ENCODE measurements at regions not wholly inside any gene's neighbourhood (a gene's known extent, or its start where the extent isn't known, plus 50 kb on each side); places are given as distances from the start of the nearest gene placed in this dataset.

DNA sequence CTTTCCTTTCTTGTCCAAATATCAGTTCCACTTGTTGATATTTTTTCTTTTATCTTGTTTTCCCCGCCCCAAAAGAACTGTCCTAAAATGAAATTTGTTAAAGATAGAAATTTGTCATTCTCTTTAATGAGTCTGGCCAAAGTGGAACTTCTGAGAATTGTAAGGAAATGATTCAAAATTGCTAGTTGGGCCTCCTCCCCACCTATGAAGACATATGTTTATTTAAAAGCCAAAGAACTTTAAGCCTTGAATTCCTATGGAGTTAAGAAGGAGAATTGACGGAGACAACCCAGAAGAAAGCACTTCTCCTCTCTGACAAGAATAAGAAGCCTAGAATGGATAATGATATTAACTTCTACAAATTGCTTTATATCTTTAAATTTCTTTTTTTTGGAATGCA, 59.1 kb upstream of the ALDH1A1 start:
- in situ Hi-C loops (cut with HindIII; ENCODE audit: low pct_unique_long_range_greater_than_20kb, low sequenced_read_pairs): no loop called here
- TF ChIP-seq, protein P1, sequence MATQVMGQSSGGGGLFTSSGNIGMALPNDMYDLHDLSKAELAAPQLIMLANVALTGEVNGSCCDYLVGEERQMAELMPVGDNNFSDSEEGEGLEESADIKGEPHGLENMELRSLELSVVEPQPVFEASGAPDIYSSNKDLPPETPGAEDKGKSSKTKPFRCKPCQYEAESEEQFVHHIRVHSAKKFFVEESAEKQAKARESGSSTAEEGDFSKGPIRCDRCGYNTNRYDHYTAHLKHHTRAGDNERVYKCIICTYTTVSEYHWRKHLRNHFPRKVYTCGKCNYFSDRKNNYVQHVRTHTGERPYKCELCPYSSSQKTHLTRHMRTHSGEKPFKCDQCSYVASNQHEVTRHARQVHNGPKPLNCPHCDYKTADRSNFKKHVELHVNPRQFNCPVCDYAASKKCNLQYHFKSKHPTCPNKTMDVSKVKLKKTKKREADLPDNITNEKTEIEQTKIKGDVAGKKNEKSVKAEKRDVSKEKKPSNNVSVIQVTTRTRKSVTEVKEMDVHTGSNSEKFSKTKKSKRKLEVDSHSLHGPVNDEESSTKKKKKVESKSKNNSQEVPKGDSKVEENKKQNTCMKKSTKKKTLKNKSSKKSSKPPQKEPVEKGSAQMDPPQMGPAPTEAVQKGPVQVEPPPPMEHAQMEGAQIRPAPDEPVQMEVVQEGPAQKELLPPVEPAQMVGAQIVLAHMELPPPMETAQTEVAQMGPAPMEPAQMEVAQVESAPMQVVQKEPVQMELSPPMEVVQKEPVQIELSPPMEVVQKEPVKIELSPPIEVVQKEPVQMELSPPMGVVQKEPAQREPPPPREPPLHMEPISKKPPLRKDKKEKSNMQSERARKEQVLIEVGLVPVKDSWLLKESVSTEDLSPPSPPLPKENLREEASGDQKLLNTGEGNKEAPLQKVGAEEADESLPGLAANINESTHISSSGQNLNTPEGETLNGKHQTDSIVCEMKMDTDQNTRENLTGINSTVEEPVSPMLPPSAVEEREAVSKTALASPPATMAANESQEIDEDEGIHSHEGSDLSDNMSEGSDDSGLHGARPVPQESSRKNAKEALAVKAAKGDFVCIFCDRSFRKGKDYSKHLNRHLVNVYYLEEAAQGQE (IDR thresholded peaks at IDR 0.05; ENCODE audit: insufficient read depth in 1 of 2, low read depth in 2 of 2, low read length in 1 of 2): no peak
- TF ChIP-seq TCF7L2 (IDR thresholded peaks at IDR 0.05; ENCODE audit: low read depth, low read length) (no peak), SIN3A (IDR thresholded peaks at IDR 0.05; ENCODE audit: borderline replicate concordance, insufficient read depth, low read depth, low read length) (no peak), POLR2AphosphoS5 (IDR thresholded peaks at IDR 0.05; ENCODE audit: low read depth, low read length) (no peak), CTCF (IDR thresholded peaks at IDR 0.05) (no peak)
- BruUV-seq (replicated peaks): no TSS peak
- H3K36me3 ChIP-seq (ENCODE audit: control insufficient read depth, insufficient read depth, low read length): no peaks in the 10 kb centered on the region
- no peaks in the 10 kb centered on the region for H3K27me3 ChIP-seq (ENCODE audit: control insufficient read depth, insufficient read depth, low read length)
- no peak for ATAC-seq
- no peak overlapping the region for H3K27ac ChIP-seq (ENCODE audit: low read length)
- CTCF ChIA-PET: no interaction called here
- H3K4me1 ChIP-seq (ENCODE audit: control insufficient read depth, insufficient read depth, low read length): no peaks in the 10 kb centered on the region
- intact Hi-C loops (cut with micrococcal nuclease; ENCODE audit: unreplicated experiment): no loop called here
- DNase-seq (ENCODE audit: low read depth, low spot score): no peak
- POLR2A ChIA-PET: no interaction called here
- H3K4me3 ChIP-seq (ENCODE audit: low read depth in 2 of 2, low read length in 2 of 2): no peak overlapping the region
- no peaks in the 10 kb centered on the region for H3K9me3 ChIP-seq (ENCODE audit: control insufficient read depth, insufficient read depth, low read depth, low read length)

DNA sequence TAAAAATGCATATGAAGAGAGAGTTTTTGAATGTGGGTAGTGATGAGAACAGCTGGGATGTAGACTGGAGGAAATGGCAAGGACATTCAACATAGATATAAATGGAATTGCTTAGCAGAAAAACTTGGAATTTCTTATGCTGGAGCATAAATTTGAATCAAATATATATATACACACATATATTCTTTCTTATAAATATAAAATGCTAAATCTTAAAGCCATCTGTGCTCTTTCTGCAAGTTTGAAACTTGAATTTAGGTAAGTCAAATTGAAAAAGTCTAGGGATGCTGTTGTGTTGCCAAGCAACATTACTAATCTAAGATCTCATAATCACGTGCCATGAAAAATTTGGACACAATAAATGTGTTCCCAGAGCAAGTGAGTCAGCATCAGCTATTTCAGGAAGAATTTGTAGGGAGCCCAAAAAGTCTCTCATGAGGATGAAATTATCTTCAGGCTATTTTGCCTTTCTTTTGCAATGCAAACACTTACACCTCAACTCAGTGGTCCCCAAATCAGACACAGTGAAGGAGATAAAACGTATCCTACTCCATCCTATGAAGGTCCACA, 58.4 kb upstream of the ALDH1A1 start:
- intact Hi-C loops (cut with micrococcal nuclease; ENCODE audit: unreplicated experiment) (no loop called here), in situ Hi-C loops (cut with HindIII; ENCODE audit: low pct_unique_long_range_greater_than_20kb, low sequenced_read_pairs) (no loop called here)
- Histone ChIP-seq H3K4me1 (ENCODE audit: control insufficient read depth, insufficient read depth, low read length) (no peaks in the 10 kb centered on the region), H3K27ac (ENCODE audit: low read length) (no peak overlapping the region), H3K27me3 (ENCODE audit: control insufficient read depth, insufficient read depth, low read length) (no peaks in the 10 kb centered on the region), H3K9me3 (ENCODE audit: control insufficient read depth, insufficient read depth, low read depth, low read length) (no peaks in the 10 kb centered on the region), H3K4me3 (ENCODE audit: low read depth in 2 of 2, low read length in 2 of 2) (no peak overlapping the region), H3K36me3 (ENCODE audit: control insufficient read depth, insufficient read depth, low read length) (no peaks in the 10 kb centered on the region)
- POLR2A ChIA-PET: no interaction called here
- no TSS peak for BruUV-seq (replicated peaks)
- CTCF ChIA-PET: no interaction called here
- ATAC-seq: no peak
- DNase-seq (ENCODE audit: low read depth, low spot score): no peak
- TF ChIP-seq, protein P1 (IDR thresholded peaks at IDR 0.05; ENCODE audit: insufficient read depth in 1 of 2, low read depth in 2 of 2, low read length in 1 of 2): no peak
- TF ChIP-seq SIN3A (IDR thresholded peaks at IDR 0.05; ENCODE audit: borderline replicate concordance, insufficient read depth, low read depth, low read length) (no peak), POLR2AphosphoS5 (IDR thresholded peaks at IDR 0.05; ENCODE audit: low read depth, low read length) (no peak), TCF7L2 (IDR thresholded peaks at IDR 0.05; ENCODE audit: low read depth, low read length) (no peak)

All from Panc1 (cell line).